Natural killer cell (primary cell): ENCODE measurements at regions not wholly inside any gene's neighbourhood (a gene's known extent, or its start where the extent isn't known, plus 50 kb on each side); places are given as distances from the start of the nearest gene placed in this dataset.
"Not testable (repeated sequence)": the region's sequence is repeated elsewhere in the genome, so short reads cannot be mapped to it uniquely, and the experiment has no call there.

ENCODE experiments used
- ATAC-seq, 3 donors: fragments of 150-1000 bp in 2 of 3; fragments of 200-7000 bp in 1 of 3; cut with Tn5 transposase; 1 replicate in 1 of 3; 2 replicates in 2 of 3; pipeline ENCODE4 v1.10.0; 2021; ENCODE audit warnings: mild to moderate bottlenecking in 2 of 3, moderate library complexity in 2 of 3
- DNase-seq, 2 donors: peaks; one replicate each; pipeline versions ENCODE4 v3.0.0 to v3.0.0-alpha.2; 2013 to 2021; ENCODE audit warnings: mixed read lengths in 1 of 2
- H3K27ac ChIP-seq: one replicate; pipeline ENCODE4 v1.5.1; 2013; ENCODE audit warnings: mild to moderate bottlenecking, low read length
- H3K27me3 ChIP-seq: one replicate; pipeline ENCODE4 v1.6.1; 2013; ENCODE audit warnings: low read length; ENCODE audit not compliant: control insufficient read depth, insufficient read depth
- H3K36me3 ChIP-seq: one replicate; pipeline ENCODE4 v1.6.1; 2013; ENCODE audit warnings: low read length; ENCODE audit not compliant: control insufficient read depth, insufficient read depth
- H3K4me1 ChIP-seq: one replicate; pipeline ENCODE4 v1.6.1; 2013; ENCODE audit warnings: low read length; ENCODE audit not compliant: control insufficient read depth, insufficient read depth
- H3K4me3 ChIP-seq: one replicate; pipeline ENCODE4 v1.5.1; 2013; ENCODE audit warnings: low read length
- H3K9me3 ChIP-seq: one replicate; pipeline ENCODE4 v1.6.1; 2013; ENCODE audit warnings: low read length; ENCODE audit not compliant: control insufficient read depth, insufficient read depth
- H3K27ac Mint-ChIP-seq, 2 donors: one replicate each; pipeline ENCODE4 v1.8.0; 2022; ENCODE audit warnings: mild to moderate bottlenecking in 2 of 2, mixed read lengths in 2 of 2, moderate library complexity in 1 of 2
- H3K27me3 Mint-ChIP-seq, 2 donors: one replicate each; pipeline ENCODE4 v1.8.0; 2022; ENCODE audit warnings: low read depth in 2 of 2, mixed read lengths in 2 of 2
- H3K36me3 Mint-ChIP-seq: one replicate; pipeline ENCODE4 v1.8.0; 2022; ENCODE audit warnings: mixed read lengths
- H3K4me1 Mint-ChIP-seq, 2 donors: one replicate each; pipeline ENCODE4 v1.8.0; 2022; ENCODE audit warnings: mixed read lengths in 2 of 2
- H3K4me3 Mint-ChIP-seq: one replicate; pipeline ENCODE4 v1.8.0; 2022; ENCODE audit warnings: mild to moderate bottlenecking, moderate library complexity, mixed read lengths
- H3K9me3 Mint-ChIP-seq, 2 donors: one replicate each; pipeline ENCODE4 v1.8.0; 2022; ENCODE audit warnings: mixed read lengths in 2 of 2
- CTCF ChIP-seq: fragments of 200-600 bp; IDR thresholded peaks from one replicate; pipeline ENCODE4 v1.8.0; 2022; ENCODE audit warnings: antibody characterized with exemption
- WGBS: methylation state at CpG from one replicate; pipeline ENCODE4 v1.1.7; 2013; ENCODE audit warnings: missing lambda C conversion rate; ENCODE audit not compliant: insufficient coverage; 5-methylcytosine and 5-hydroxymethylcytosine counted together
- intact Hi-C: fragments of 100-400 bp; cut with micrococcal nuclease; formaldehyde crosslinking; loops from one replicate; pipeline ENCODE4 v1.14.2; 2022

GRCh38 chrX:67213686-67214085 lies 330.1 kb upstream of the AR start:
- DNase-seq, H3K9me3 Mint-ChIP-seq, ATAC-seq, intact Hi-C loops, H3K4me1 ChIP-seq, H3K27ac ChIP-seq, H3K9me3 ChIP-seq, H3K36me3 ChIP-seq, H3K4me3 Mint-ChIP-seq, H3K4me3 ChIP-seq, H3K27me3 Mint-ChIP-seq, H3K27ac Mint-ChIP-seq, H3K4me1 Mint-ChIP-seq, H3K36me3 Mint-ChIP-seq, H3K27me3 ChIP-seq: not testable (repeated sequence)
- WGBS, result no CpG with 5 or more reads among the region's 3 CpGs

- no peak for DNase-seq
- H3K4me1 ChIP-seq, result no peaks in the 10 kb centered on the region
- no peak overlapping the region for H3K4me3 Mint-ChIP-seq
- 21% methylated on average over 3 of the region's 4 CpGs for WGBS
- H3K27me3 ChIP-seq, result no peaks in the 10 kb centered on the region
- H3K9me3 Mint-ChIP-seq, result no peaks in the 10 kb centered on the region
- no peak overlapping the region for H3K4me3 ChIP-seq
- H3K4me1 Mint-ChIP-seq, result no peaks in the 10 kb centered on the region
- H3K27me3 Mint-ChIP-seq, result no peaks in the 10 kb centered on the region
- H3K27ac Mint-ChIP-seq, result no peak overlapping the region
- no peak overlapping the region for H3K27ac ChIP-seq
- intact Hi-C loops, result no loop called here
- no peak for TF ChIP-seq CTCF
- H3K9me3 ChIP-seq, result no peaks in the 10 kb centered on the region
- no peaks in the 10 kb centered on the region for H3K36me3 Mint-ChIP-seq
- no peak for ATAC-seq
- H3K36me3 ChIP-seq, result no peaks in the 10 kb centered on the region
Measured at GRCh38 chrX:67207912-67208311, 335.9 kb upstream of the AR start.

- Histone ChIP-seq H3K9me3 (no peaks in the 10 kb centered on the region), H3K27me3 (no peaks in the 10 kb centered on the region), H3K36me3 (no peaks in the 10 kb centered on the region), H3K4me1 (no peaks in the 10 kb centered on the region), H3K27ac (no peak overlapping the region), H3K4me3 (no peak overlapping the region)
- no peaks in the 10 kb centered on the region for H3K4me1 Mint-ChIP-seq
- intact Hi-C loops, result no loop called here
- DNase-seq (no peak), ATAC-seq (no peak)
- H3K27ac Mint-ChIP-seq, result no peak overlapping the region
- WGBS, result 73% methylated on average over 2 of the region's 2 CpGs
- no peaks in the 10 kb centered on the region for H3K36me3 Mint-ChIP-seq
- peaks cover 0 to 10% of the 10 kb centered on the region in 2 donors for H3K9me3 Mint-ChIP-seq
- no peak overlapping the region for H3K4me3 Mint-ChIP-seq
- TF ChIP-seq CTCF, result no peak
- H3K27me3 Mint-ChIP-seq, result no peaks in the 10 kb centered on the region
Measured at GRCh38 chrX:67159437-67159836, 384.4 kb upstream of the AR start.

- Mint-ChIP-seq H3K27me3 (no peaks in the 10 kb centered on the region), H3K36me3 (no peaks in the 10 kb centered on the region), H3K9me3 (peaks cover 2 to 16% of the 10 kb centered on the region in 2 donors), H3K4me3 (no peak overlapping the region), H3K27ac (no peak overlapping the region), H3K4me1 (no peaks in the 10 kb centered on the region)
- Histone ChIP-seq H3K36me3 (no peaks in the 10 kb centered on the region), H3K9me3 (no peaks in the 10 kb centered on the region), H3K4me1 (no peaks in the 10 kb centered on the region), H3K27ac (no peak overlapping the region), H3K4me3 (no peak overlapping the region), H3K27me3 (no peaks in the 10 kb centered on the region)
- DNase-seq, result no peak
- intact Hi-C loops, result no loop called here
- TF ChIP-seq CTCF, result no peak
- no peak for ATAC-seq
- WGBS, result 89% methylated on average over 4 of the region's 9 CpGs
Measured at GRCh38 chrX:67114635-67115034, 429.2 kb upstream of the AR start.
